Activated CD8-positive, alpha-beta T cell treated with anti-CD3 and anti-CD28 coated beads for 36 hours (primary cell): ENCODE measurements at regions not wholly inside any gene's neighbourhood (a gene's known extent, or its start where the extent isn't known, plus 50 kb on each side); places are given as distances from the start of the nearest gene placed in this dataset.

Source experiments
- ATAC-seq: fragments of 200-7000 bp; cut with Tn5 transposase; one replicate; pipeline ENCODE4 v1.10.0; 2021; ENCODE audit warnings: mild to moderate bottlenecking, moderate library complexity
- CTCF ChIA-PET: fragments of 350-600 bp; sonication (Branson Sonifier 250); formaldehyde crosslinking; loops from one replicate; lab custom pipeline; 2021; ENCODE audit warnings: antibody characterized with exemption; lab: Charles Lee
- POLR2A ChIA-PET: fragments of 350-600 bp; sonication (Branson Sonifier 250); formaldehyde crosslinking; loops from one replicate; lab custom pipeline; 2021; ENCODE audit warnings: antibody characterized with exemption; lab: Charles Lee
- DNase-seq: peaks from one replicate; pipeline ENCODE4 v3.0.0-alpha.2; 2020
- H3K27ac Mint-ChIP-seq: one replicate; pipeline ENCODE4 v1.8.0; 2021; ENCODE audit warnings: mild to moderate bottlenecking, mixed read lengths
- H3K27me3 Mint-ChIP-seq: one replicate; pipeline ENCODE4 v1.8.0; 2021; ENCODE audit warnings: mixed read lengths
- H3K36me3 Mint-ChIP-seq: one replicate; pipeline ENCODE4 v1.8.0; 2021; ENCODE audit warnings: low read depth, mixed read lengths
- H3K4me1 Mint-ChIP-seq: one replicate; pipeline ENCODE4 v1.8.0; 2021; ENCODE audit warnings: low read depth, mixed read lengths
- H3K4me3 Mint-ChIP-seq: one replicate; pipeline ENCODE4 v1.8.0; 2021; ENCODE audit warnings: mild to moderate bottlenecking, moderate library complexity, mixed read lengths
- H3K9me3 Mint-ChIP-seq: one replicate; pipeline ENCODE4 v1.8.0; 2021; ENCODE audit warnings: mixed read lengths
- CTCF ChIP-seq: fragments of 200-600 bp; IDR thresholded peaks from one replicate; pipeline ENCODE4 v1.8.0; 2022; ENCODE audit warnings: antibody characterized with exemption, mild to moderate bottlenecking
- intact Hi-C: fragments of 100-400 bp; cut with micrococcal nuclease; formaldehyde crosslinking; loops from one replicate; pipeline ENCODE4 v1.10.0; 2022

DNA sequence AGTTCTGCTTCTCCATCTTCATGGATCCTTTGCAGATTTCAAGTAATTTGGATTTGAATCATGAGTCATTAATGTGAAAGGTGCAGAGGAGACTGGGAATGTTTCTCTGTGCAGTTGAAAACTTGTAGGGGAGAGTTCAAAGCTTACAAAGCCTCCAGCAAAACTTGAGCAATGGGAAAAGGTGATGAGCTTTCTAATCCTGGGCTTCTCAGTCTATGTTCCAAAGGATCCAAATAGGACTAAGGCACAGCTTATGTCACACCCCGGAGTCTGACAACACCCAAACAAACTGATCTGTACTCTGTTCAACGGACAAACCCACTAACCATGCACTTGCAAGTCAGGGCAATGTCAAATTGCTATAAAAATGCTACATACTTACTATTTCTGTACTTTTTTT is 134.8 kb downstream of the DUSP6 start:
- no peak overlapping the region for H3K4me3 Mint-ChIP-seq
- intact Hi-C loops, result no loop called here
- no peak overlapping the region for H3K27ac Mint-ChIP-seq
- H3K36me3 Mint-ChIP-seq, result no peaks in the 10 kb centered on the region
- no peak for DNase-seq
- ChIA-PET POLR2A (interaction anchor here (0.7 kb wide), 1 partner anchor 1068 kb away, joined by 3 read pairs; no protein-coding TSS in a partner anchor), CTCF (no interaction called here)
- ATAC-seq, result no peak
- peaks cover under 1% of the 10 kb centered on the region for H3K4me1 Mint-ChIP-seq
- H3K9me3 Mint-ChIP-seq, result peaks cover 3% of the 10 kb centered on the region
- TF ChIP-seq CTCF, result no peak
- H3K27me3 Mint-ChIP-seq, result peaks cover 1% of the 10 kb centered on the region

- intact Hi-C loops, result no loop called here
- ChIA-PET CTCF (no interaction called here), POLR2A (no interaction called here)
- peaks cover 3% of the 10 kb centered on the region for H3K9me3 Mint-ChIP-seq
- H3K27ac Mint-ChIP-seq, result no peak overlapping the region
- no peak overlapping the region for H3K4me3 Mint-ChIP-seq
- H3K36me3 Mint-ChIP-seq, result no peaks in the 10 kb centered on the region
- ATAC-seq (no peak), DNase-seq (no peak)
- H3K27me3 Mint-ChIP-seq, result peaks cover 1% of the 10 kb centered on the region
- peaks cover 8% of the 10 kb centered on the region for H3K4me1 Mint-ChIP-seq
- no peak for TF ChIP-seq CTCF
Observed at GRCh38 chr12:89216211-89216952, 135.9 kb downstream of the DUSP6 start.

DNA sequence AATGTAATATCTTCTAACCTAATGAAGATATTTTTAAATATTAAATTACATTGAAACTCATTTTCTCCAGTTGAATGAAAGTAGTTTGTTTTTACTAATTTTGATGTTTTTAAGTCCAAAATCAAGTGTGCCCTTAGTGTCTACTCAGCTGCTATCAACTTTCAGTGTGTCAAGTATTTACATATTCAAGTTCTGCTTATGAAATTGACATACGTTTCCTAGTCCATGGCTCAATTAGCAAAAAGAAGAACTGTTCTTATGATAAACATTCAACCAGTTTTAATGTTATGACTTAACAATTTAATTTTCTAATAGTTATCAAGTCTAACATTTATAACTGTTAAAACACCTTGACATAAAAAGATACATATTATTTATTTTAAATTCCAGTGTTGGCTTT is 137.1 kb downstream of the DUSP6 start:
- TF ChIP-seq CTCF, result no peak
- H3K27me3 Mint-ChIP-seq, result peaks cover 1% of the 10 kb centered on the region
- no peak for ATAC-seq
- intact Hi-C loops, result no loop called here
- H3K4me3 Mint-ChIP-seq, result no peak overlapping the region
- no peak overlapping the region for H3K27ac Mint-ChIP-seq
- POLR2A ChIA-PET, result no interaction called here
- H3K4me1 Mint-ChIP-seq, result peaks cover 8% of the 10 kb centered on the region
- peaks cover 3% of the 10 kb centered on the region for H3K9me3 Mint-ChIP-seq
- CTCF ChIA-PET, result no interaction called here
- DNase-seq, result no peak
- H3K36me3 Mint-ChIP-seq, result no peaks in the 10 kb centered on the region

DNA sequence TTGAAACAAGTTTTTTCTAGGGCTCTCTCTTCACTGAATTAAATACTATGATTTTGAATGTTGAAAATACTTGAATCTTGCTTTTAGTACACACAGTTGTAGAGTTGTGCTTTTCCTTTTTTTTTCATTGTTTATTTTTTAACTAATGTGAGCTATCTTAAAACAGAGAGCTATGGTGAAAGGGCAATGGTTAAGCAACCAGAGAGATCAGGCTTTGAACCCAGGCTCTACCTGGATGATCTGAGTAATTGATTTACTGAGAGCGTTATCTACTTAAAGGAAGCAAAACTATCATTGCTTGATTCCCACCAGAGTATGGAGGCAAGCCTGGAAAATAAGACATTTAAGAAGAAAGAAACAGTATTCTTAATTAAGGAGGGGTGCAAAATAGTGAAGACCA is 138.6 kb downstream of the DUSP6 start:
- intact Hi-C loops, result no loop called here
- CTCF ChIA-PET, result no interaction called here
- no peak for TF ChIP-seq CTCF

GRCh38 chr12:89213139-89213538 is 139.2 kb downstream of the DUSP6 start:
- ChIA-PET CTCF (no interaction called here), POLR2A (no interaction called here)
- H3K36me3 Mint-ChIP-seq, result no peaks in the 10 kb centered on the region
- TF ChIP-seq CTCF, result no peak
- intact Hi-C loops, result no loop called here
- H3K4me3 Mint-ChIP-seq, result no peak overlapping the region
- no peak overlapping the region for H3K27ac Mint-ChIP-seq
- ATAC-seq (no peak), DNase-seq (no peak)
- no peaks in the 10 kb centered on the region for H3K9me3 Mint-ChIP-seq
- H3K4me1 Mint-ChIP-seq, result peaks cover 8% of the 10 kb centered on the region
- H3K27me3 Mint-ChIP-seq, result no peaks in the 10 kb centered on the region

More for the DNA sequence above, 138.6 kb downstream of the DUSP6 start:
- Mint-ChIP-seq H3K9me3 (no peaks in the 10 kb centered on the region), H3K36me3 (no peaks in the 10 kb centered on the region), H3K27me3 (no peaks in the 10 kb centered on the region), H3K27ac (no peak overlapping the region), H3K4me3 (no peak overlapping the region), H3K4me1 (peaks cover 8% of the 10 kb centered on the region)
- ATAC-seq (no peak), DNase-seq (no peak)
- POLR2A ChIA-PET, result no interaction called here
